GM23248 (cell line): ENCODE measurements at regions not wholly inside any gene's neighbourhood (a gene's known extent, or its start where the extent isn't known, plus 50 kb on each side); places are given as distances from the start of the nearest gene placed in this dataset.

Experiments used
- DNase-seq: peaks from one replicate; pipeline ENCODE4 v3.0.0-alpha.2; 2015
- H2AFZ ChIP-seq: fragments of 200-600 bp; sonication (generic); 2 replicates; pipeline ENCODE4 v1.6.1; 2016; ENCODE audit warnings: antibody characterized with exemption
- H3F3A ChIP-seq: fragments of 200-600 bp; sonication (generic); 2 replicates; pipeline ENCODE4 v1.6.1; 2016; ENCODE audit warnings: mild to moderate bottlenecking, antibody characterized with exemption, mixed run types; ENCODE audit not compliant: insufficient read depth
- H3K27ac ChIP-seq: fragments of 200-600 bp; sonication (generic); 2 replicates; pipeline ENCODE4 v1.5.1; 2016; ENCODE audit warnings: mild to moderate bottlenecking
- H3K27me3 ChIP-seq: fragments of 200-600 bp; sonication (generic); replicated peaks from 2 replicates; pipeline ENCODE4 v1.6.1; 2016; ENCODE audit warnings: mild to moderate bottlenecking; ENCODE audit not compliant: insufficient read depth
- H3K36me3 ChIP-seq: fragments of 200-600 bp; sonication (generic); 2 replicates; pipeline ENCODE4 v1.6.1; 2016; ENCODE audit warnings: low read depth, mild to moderate bottlenecking
- H3K4me1 ChIP-seq: fragments of 200-600 bp; sonication (generic); 2 replicates; pipeline ENCODE4 v1.6.1; 2016; ENCODE audit warnings: mild to moderate bottlenecking; ENCODE audit not compliant: insufficient read depth
- H3K4me2 ChIP-seq: fragments of 200-600 bp; sonication (generic); one replicate; pipeline ENCODE4 v1.6.1; 2016; ENCODE audit warnings: mild to moderate bottlenecking; ENCODE audit not compliant: unreplicated experiment
- H3K4me3 ChIP-seq: fragments of 200-600 bp; sonication (generic); 2 replicates; pipeline ENCODE4 v1.5.1; 2016; ENCODE audit warnings: mild to moderate bottlenecking
- H3K79me2 ChIP-seq: fragments of 200-600 bp; sonication (generic); 2 replicates; pipeline ENCODE4 v1.6.1; 2016; ENCODE audit warnings: mild to moderate bottlenecking; ENCODE audit not compliant: insufficient read depth
- H3K9ac ChIP-seq: fragments of 200-600 bp; sonication (generic); 2 replicates; pipeline ENCODE4 v1.6.1; 2016; ENCODE audit warnings: mild to moderate bottlenecking
- H3K9me2 ChIP-seq: fragments of 200-600 bp; sonication (generic); 2 replicates; pipeline ENCODE4 v1.6.1; 2016; ENCODE audit warnings: mixed run types, mild to moderate bottlenecking, moderate library complexity; ENCODE audit not compliant: insufficient read depth
- H3K9me3 ChIP-seq: fragments of 200-600 bp; sonication (generic); one replicate; pipeline ENCODE4 v1.6.1; 2017; ENCODE audit warnings: low read depth
- H4K20me1 ChIP-seq: fragments of 200-600 bp; sonication (generic); 2 replicates; pipeline ENCODE4 v1.6.0; 2016; ENCODE audit not compliant: insufficient read depth
- EZH2 ChIP-seq: fragments of 200-600 bp; sonication (generic); IDR thresholded peaks from 2 replicates; pipeline ENCODE4 v1.6.1; 2018; ENCODE audit warnings: antibody characterized with exemption, mild to moderate bottlenecking; ENCODE audit not compliant: insufficient read depth, poor library complexity, severe bottlenecking
- EZH2phosphoT487 ChIP-seq: fragments of 200-600 bp; sonication (generic); IDR thresholded peaks from 2 replicates; pipeline ENCODE4 v1.6.1; 2018; ENCODE audit warnings: antibody characterized with exemption, moderate library complexity, mild to moderate bottlenecking, low read depth; ENCODE audit not compliant: insufficient read depth
- WGBS, 2 experiments: methylation state at CpG; one replicate each; pipeline ENCODE4 v1.1.6; 2015 to 2017; ENCODE audit warnings: low lambda C conversion rate in 2 of 2, low coverage in 1 of 2; ENCODE audit errors: missing lambda C conversion rate in 2 of 2; 5-methylcytosine and 5-hydroxymethylcytosine counted together
- in situ Hi-C: fragments of 300-500 bp; cut with MboI; formaldehyde crosslinking; loops from 2 replicates; pipeline ENCODE4 v1.15.0; 2020

- Histone ChIP-seq H3K36me3 (no peaks in the 10 kb centered on the region), H3K4me1 (peaks cover 16% of the 10 kb centered on the region), H3K4me2 (no peak overlapping the region), H3K9me2 (no peaks in the 10 kb centered on the region; the same call in 1 of the 2 replicates), H2AFZ (no peak overlapping the region), H3K27ac (no peak overlapping the region), H3K79me2 (no peaks in the 10 kb centered on the region), H4K20me1 (no peaks in the 10 kb centered on the region), H3F3A (peaks cover 25% of the 10 kb centered on the region; the same call in 1 of the 2 replicates), H3K9ac (no peak overlapping the region), H3K27me3 (no peaks in the 10 kb centered on the region), H3K9me3 (no peaks in the 10 kb centered on the region), H3K4me3 (no peak overlapping the region)
- no peak for TF ChIP-seq EZH2
- TF ChIP-seq EZH2phosphoT487 = no peak
- in situ Hi-C loops = no loop called here
- DNase-seq = no peak
- 77 to 79% methylated on average over 8 of the region's 8 CpGs for WGBS, 2 experiments
These were observed 54.5 kb downstream of the ADRA2A start for GRCh38 chr10:111131168-111131799.

GRCh38 chr10:111137007-111137406, 60.2 kb downstream of the ADRA2A start:
- TF ChIP-seq EZH2phosphoT487 (no peak), EZH2 (no peak)
- no peaks in the 10 kb centered on the region for H3K27me3 ChIP-seq
- no peaks in the 10 kb centered on the region; the same call in 1 of the 2 replicates for H3K9me2 ChIP-seq
- no peak overlapping the region for H3K9ac ChIP-seq
- no peak overlapping the region for H3K4me3 ChIP-seq
- no peaks in the 10 kb centered on the region for H3F3A ChIP-seq
- in situ Hi-C loops = no loop called here
- no peaks in the 10 kb centered on the region for H3K79me2 ChIP-seq
- WGBS, 2 experiments = 26% methylated on average over 6 of the region's 6 CpGs
- H3K9me3 ChIP-seq = no peaks in the 10 kb centered on the region
- H3K27ac ChIP-seq = no peak overlapping the region
- no peak overlapping the region for H3K4me2 ChIP-seq
- no peaks in the 10 kb centered on the region for H3K4me1 ChIP-seq
- H4K20me1 ChIP-seq = no peaks in the 10 kb centered on the region
- no peak overlapping the region for H2AFZ ChIP-seq
- no peak for DNase-seq
- no peaks in the 10 kb centered on the region for H3K36me3 ChIP-seq

- 39 to 46% methylated on average over 4 of the region's 4 CpGs for WGBS, 2 experiments
These were observed 60.8 kb downstream of the ADRA2A start for GRCh38 chr10:111137587-111137986.

GRCh38 chr10:111138544-111138943, 61.7 kb downstream of the ADRA2A start:
- Histone ChIP-seq H3K4me2 (no peak overlapping the region), H3K27me3 (peaks cover 7% of the 10 kb centered on the region; the same call in 1 of the 2 replicates), H3K9ac (no peak overlapping the region), H2AFZ (no peak overlapping the region), H3K4me1 (no peaks in the 10 kb centered on the region), H3F3A (no peaks in the 10 kb centered on the region), H3K79me2 (no peaks in the 10 kb centered on the region), H3K36me3 (no peaks in the 10 kb centered on the region), H3K9me2 (no peaks in the 10 kb centered on the region; the same call in 1 of the 2 replicates), H3K9me3 (no peaks in the 10 kb centered on the region), H3K27ac (no peak overlapping the region), H4K20me1 (no peaks in the 10 kb centered on the region), H3K4me3 (no peak overlapping the region)
- in situ Hi-C loops = no loop called here
- WGBS, 2 experiments = 91 to 93% methylated on average over 7 of the region's 7 CpGs
- no peak for DNase-seq
- no peak for TF ChIP-seq EZH2phosphoT487
- no peak for TF ChIP-seq EZH2

More at GRCh38 chr10:111137587-111137986, 60.8 kb downstream of the ADRA2A start:
- Histone ChIP-seq H3K27ac (no peak overlapping the region), H4K20me1 (no peaks in the 10 kb centered on the region), H3K27me3 (peaks cover 3% of the 10 kb centered on the region; the same call in 1 of the 2 replicates), H3K9me3 (no peaks in the 10 kb centered on the region), H3K9ac (no peak overlapping the region), H3K4me2 (no peak overlapping the region), H3K9me2 (no peaks in the 10 kb centered on the region; the same call in 1 of the 2 replicates), H3K79me2 (no peaks in the 10 kb centered on the region), H3K4me3 (no peak overlapping the region), H3F3A (no peaks in the 10 kb centered on the region), H3K36me3 (no peaks in the 10 kb centered on the region), H3K4me1 (no peaks in the 10 kb centered on the region), H2AFZ (no peak overlapping the region)
- no peak for TF ChIP-seq EZH2phosphoT487
- no peak for DNase-seq
- in situ Hi-C loops = no loop called here
